ENCODE measurements at regions not wholly inside any gene's neighbourhood (a gene's known extent, or its start where the extent isn't known, plus 50 kb on each side); places are given as distances from the start of the nearest gene placed in this dataset.

DNA sequence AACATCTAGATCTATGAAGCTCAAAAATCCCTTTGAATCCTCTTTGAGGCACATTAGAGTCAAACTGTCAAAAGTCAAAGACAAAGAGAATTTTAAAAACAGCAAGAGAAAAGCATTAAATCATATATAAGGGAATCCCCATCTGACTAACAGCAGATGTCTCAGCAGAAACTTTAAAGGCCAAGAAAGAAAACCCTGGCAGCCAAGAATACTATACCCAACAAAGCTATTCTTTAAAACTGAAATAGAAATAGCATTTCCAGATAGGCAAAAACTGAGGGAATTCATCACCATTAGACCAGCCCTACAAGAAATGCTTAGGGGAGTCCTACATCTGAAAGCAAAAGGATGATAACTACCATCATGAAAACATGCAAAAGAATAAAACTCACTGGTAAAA lies 211.2 kb upstream of the PDZRN3 start:
- TF ChIP-seq, protein P1, sequence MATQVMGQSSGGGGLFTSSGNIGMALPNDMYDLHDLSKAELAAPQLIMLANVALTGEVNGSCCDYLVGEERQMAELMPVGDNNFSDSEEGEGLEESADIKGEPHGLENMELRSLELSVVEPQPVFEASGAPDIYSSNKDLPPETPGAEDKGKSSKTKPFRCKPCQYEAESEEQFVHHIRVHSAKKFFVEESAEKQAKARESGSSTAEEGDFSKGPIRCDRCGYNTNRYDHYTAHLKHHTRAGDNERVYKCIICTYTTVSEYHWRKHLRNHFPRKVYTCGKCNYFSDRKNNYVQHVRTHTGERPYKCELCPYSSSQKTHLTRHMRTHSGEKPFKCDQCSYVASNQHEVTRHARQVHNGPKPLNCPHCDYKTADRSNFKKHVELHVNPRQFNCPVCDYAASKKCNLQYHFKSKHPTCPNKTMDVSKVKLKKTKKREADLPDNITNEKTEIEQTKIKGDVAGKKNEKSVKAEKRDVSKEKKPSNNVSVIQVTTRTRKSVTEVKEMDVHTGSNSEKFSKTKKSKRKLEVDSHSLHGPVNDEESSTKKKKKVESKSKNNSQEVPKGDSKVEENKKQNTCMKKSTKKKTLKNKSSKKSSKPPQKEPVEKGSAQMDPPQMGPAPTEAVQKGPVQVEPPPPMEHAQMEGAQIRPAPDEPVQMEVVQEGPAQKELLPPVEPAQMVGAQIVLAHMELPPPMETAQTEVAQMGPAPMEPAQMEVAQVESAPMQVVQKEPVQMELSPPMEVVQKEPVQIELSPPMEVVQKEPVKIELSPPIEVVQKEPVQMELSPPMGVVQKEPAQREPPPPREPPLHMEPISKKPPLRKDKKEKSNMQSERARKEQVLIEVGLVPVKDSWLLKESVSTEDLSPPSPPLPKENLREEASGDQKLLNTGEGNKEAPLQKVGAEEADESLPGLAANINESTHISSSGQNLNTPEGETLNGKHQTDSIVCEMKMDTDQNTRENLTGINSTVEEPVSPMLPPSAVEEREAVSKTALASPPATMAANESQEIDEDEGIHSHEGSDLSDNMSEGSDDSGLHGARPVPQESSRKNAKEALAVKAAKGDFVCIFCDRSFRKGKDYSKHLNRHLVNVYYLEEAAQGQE (IDR thresholded peaks at IDR 0.05; ENCODE audit: low read depth): no peak
- TF ChIP-seq CEBPB (IDR thresholded peaks at IDR 0.05) (no peak), ZBTB7A (IDR thresholded peaks at IDR 0.05; ENCODE audit: low read depth) (no peak), FOXM1 (IDR thresholded peaks at IDR 0.05; ENCODE audit: borderline replicate concordance, low read depth) (no peak), EGR1 (IDR thresholded peaks at IDR 0.05) (no peak), TCF12 (IDR thresholded peaks at IDR 0.05; ENCODE audit: low read depth) (no peak), RAD21 (IDR thresholded peaks at IDR 0.05; ENCODE audit: low read depth) (no peak), NFIC (IDR thresholded peaks at IDR 0.05) (no peak), TEAD4 (IDR thresholded peaks at IDR 0.05) (no peak), MAX (IDR thresholded peaks at IDR 0.05) (no peak), USF1 (IDR thresholded peaks at IDR 0.05) (no peak), YY1 (IDR thresholded peaks at IDR 0.05; ENCODE audit: low read depth) (no peak), TAF1 (IDR thresholded peaks at IDR 0.05; ENCODE audit: low read depth) (no peak), CREB1 (IDR thresholded peaks at IDR 0.05; ENCODE audit: low read depth) (no peak), EP300 (IDR thresholded peaks at IDR 0.05; ENCODE audit: borderline replicate concordance) (no peak)

DNA sequence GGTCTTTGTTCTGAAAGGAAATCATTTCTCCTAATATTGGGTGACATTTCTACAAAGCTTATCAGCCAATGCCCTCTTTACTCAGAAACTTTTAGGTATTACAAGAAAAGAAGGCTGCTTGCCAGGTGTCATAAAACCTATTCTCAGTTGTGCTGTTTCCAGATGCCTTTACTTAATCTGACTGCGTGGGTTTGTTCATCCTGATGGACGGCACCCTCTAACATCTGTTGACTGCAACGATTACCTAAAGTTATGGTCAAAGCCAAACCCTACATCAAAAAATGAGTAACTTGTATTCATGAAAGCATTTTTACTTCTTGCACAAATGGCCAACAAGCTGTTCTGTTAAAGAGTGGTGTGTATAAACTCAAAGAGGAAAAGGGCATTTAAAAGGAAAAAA lies 207.7 kb upstream of the PDZRN3 start:
- TF ChIP-seq CEBPB (IDR thresholded peaks at IDR 0.05): no peak
- TF ChIP-seq NFIC (IDR thresholded peaks at IDR 0.05): no peak
- TF ChIP-seq TEAD4 (IDR thresholded peaks at IDR 0.05): no peak
- TF ChIP-seq, protein P1 (IDR thresholded peaks at IDR 0.05; ENCODE audit: low read depth): no peak
- TF ChIP-seq EGR1 (IDR thresholded peaks at IDR 0.05): no peak
- no peak for TF ChIP-seq MAX (IDR thresholded peaks at IDR 0.05)
- TF ChIP-seq FOXM1 (IDR thresholded peaks at IDR 0.05; ENCODE audit: borderline replicate concordance, low read depth): no peak
- TF ChIP-seq RAD21 (IDR thresholded peaks at IDR 0.05; ENCODE audit: low read depth): no peak
- no peak for TF ChIP-seq ZBTB7A (IDR thresholded peaks at IDR 0.05; ENCODE audit: low read depth)
- no peak for TF ChIP-seq EP300 (IDR thresholded peaks at IDR 0.05; ENCODE audit: borderline replicate concordance)
- no peak for TF ChIP-seq USF1 (IDR thresholded peaks at IDR 0.05)
- no peak for TF ChIP-seq CREB1 (IDR thresholded peaks at IDR 0.05; ENCODE audit: low read depth)
- TF ChIP-seq YY1 (IDR thresholded peaks at IDR 0.05; ENCODE audit: low read depth): no peak

DNA sequence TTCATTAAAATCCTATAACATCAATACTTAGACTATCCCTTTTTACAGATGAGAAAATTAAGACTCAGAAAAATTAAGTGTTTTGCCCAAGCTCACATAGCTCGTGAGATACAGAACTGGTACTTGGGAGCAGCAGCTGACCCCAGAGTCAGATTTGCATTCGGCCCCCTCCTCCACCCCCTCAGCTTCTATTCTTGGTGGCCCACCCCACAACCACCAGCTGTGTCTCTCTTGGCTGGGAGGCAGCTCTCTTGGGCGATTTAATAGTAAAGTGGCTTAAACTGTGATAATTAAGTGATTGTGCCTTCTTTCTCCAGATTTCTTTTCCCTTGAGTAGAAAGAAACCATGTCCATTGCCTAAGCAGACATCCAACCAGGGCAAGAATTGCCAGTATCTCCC lies 203.6 kb upstream of the PDZRN3 start:
- no peak for TF ChIP-seq TAF1 (IDR thresholded peaks at IDR 0.05; ENCODE audit: low read depth)
- TF ChIP-seq ZBTB7A (IDR thresholded peaks at IDR 0.05; ENCODE audit: low read depth): no peak
- TF ChIP-seq FOXM1 (IDR thresholded peaks at IDR 0.05; ENCODE audit: borderline replicate concordance, low read depth): no peak
- TF ChIP-seq MAX (IDR thresholded peaks at IDR 0.05): no peak
- no peak for TF ChIP-seq CEBPB (IDR thresholded peaks at IDR 0.05)
- no peak for TF ChIP-seq YY1 (IDR thresholded peaks at IDR 0.05; ENCODE audit: low read depth)
- no peak for TF ChIP-seq CREB1 (IDR thresholded peaks at IDR 0.05; ENCODE audit: low read depth)
- TF ChIP-seq USF1 (IDR thresholded peaks at IDR 0.05): no peak
- no peak for TF ChIP-seq EGR1 (IDR thresholded peaks at IDR 0.05)

DNA sequence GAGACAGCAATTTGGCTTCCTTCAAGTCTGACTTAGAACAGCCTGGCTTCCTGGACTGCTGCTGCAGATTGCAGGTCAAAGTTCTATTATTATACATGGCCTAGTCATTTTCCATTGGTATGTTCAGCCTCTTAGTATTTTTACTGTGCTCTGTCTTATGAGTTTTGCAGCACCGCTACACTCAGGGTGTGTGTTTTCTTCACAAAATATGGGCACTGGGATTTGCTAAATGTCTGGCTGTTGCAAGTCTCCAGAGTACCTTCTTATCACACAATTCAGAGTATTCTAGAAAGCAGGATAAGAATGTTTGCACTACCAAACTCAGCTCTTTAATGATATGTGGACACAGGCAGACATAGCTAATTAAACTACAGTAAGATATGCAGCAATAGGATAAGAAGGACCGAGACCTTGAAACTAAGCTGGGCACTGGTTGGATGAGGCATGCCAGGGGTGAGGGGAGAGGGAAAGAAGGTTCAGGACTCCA lies 203.0 kb upstream of the PDZRN3 start:
- TF ChIP-seq CEBPB (IDR thresholded peaks at IDR 0.05): no peak
- TF ChIP-seq TAF1 (IDR thresholded peaks at IDR 0.05; ENCODE audit: low read depth): no peak
- TF ChIP-seq MAX (IDR thresholded peaks at IDR 0.05): no peak
- no peak for TF ChIP-seq USF1 (IDR thresholded peaks at IDR 0.05)

GRCh38 chr3:73827204-73827603 lies 202.5 kb upstream of the PDZRN3 start:
- TF ChIP-seq, protein P1 (IDR thresholded peaks at IDR 0.05; ENCODE audit: low read depth): no peak
- TF ChIP-seq TCF12 (IDR thresholded peaks at IDR 0.05; ENCODE audit: low read depth) (no peak), ZBTB7A (IDR thresholded peaks at IDR 0.05; ENCODE audit: low read depth) (no peak), EGR1 (IDR thresholded peaks at IDR 0.05) (no peak), CREB1 (IDR thresholded peaks at IDR 0.05; ENCODE audit: low read depth) (no peak), RAD21 (IDR thresholded peaks at IDR 0.05; ENCODE audit: low read depth) (no peak)

All from Ishikawa (cell line).